GM21529 (cell line): ENCODE measurements at regions not wholly inside any gene's neighbourhood (a gene's known extent, or its start where the extent isn't known, plus 50 kb on each side); places are given as distances from the start of the nearest gene placed in this dataset.
A peak's percentile ranks its signal among the peaks of the same experiment; 100 is the strongest.

Source experiments
- ATAC-seq: cut with Tn5 transposase; IDR thresholded peaks from one replicate; pipeline ENCODE4 v1.9.1; 2021; ENCODE audit not compliant: unreplicated experiment

DNA sequence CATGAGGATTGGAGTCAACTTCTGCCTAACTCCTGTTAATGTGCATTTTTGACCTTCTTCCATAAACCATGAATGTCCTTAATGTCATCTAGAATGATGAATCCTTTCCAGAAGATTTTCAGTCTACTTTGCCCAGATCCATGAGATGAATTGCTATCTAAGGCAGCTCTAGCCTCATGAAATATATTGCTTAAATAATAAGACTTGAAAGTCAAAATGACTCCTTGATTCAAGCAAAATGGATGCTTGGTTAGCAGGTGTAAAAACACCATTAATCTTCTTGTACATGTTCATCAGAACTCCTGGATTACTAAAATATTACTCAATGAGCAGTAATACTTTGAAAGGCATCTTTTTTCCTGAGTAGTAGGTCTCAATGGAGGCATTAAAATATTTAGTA lies 238.5 kb upstream of the ZC3H12C start:
- no peak for ATAC-seq

- ATAC-seq = no peak
Measured at GRCh38 chr11:109856928-109857327, 236.3 kb upstream of the ZC3H12C start.

- ATAC-seq = no peak
Measured at GRCh38 chr11:109857637-109858036, 235.6 kb upstream of the ZC3H12C start.

DNA sequence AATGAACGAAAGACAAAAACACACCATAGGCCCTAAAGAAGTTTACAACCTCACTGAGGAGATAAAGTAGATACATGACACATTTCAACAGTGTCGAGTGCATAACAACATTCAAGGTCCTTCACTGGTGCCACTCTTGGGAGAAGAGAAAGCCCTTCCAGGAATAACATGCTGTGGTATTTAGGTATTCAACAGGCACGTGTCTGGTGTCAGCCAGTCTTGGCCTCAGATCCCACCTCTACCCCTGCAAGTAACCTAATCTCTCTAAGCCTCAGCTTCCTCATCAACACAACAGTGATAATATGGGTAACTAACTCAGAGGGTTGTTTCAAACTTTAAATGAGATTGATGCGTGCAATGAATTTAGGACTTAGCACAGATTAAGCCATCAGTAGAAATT lies 235.0 kb upstream of the ZC3H12C start:
- ATAC-seq = no peak

- no peak for ATAC-seq
Measured at GRCh38 chr11:109859045-109859724, 234.0 kb upstream of the ZC3H12C start.

DNA sequence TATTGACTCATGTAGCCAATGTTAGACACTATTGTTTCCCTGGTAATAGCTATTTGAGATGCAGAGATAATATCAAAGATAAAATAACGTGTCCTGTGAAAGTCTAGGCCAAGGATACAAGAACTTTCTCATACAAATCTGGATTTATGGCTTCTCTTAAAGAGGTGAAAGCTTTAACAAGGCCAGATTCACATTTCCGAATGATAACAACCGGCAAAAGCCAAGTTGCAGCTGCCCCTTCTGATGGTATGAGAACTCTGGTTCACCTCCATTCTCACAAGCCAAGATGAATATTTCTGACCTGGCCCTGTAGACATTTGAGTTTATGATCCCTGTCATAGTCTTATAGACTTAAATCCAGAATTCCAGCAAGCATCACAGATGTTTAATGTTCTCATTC lies 230.4 kb upstream of the ZC3H12C start:
- ATAC-seq = no peak

DNA sequence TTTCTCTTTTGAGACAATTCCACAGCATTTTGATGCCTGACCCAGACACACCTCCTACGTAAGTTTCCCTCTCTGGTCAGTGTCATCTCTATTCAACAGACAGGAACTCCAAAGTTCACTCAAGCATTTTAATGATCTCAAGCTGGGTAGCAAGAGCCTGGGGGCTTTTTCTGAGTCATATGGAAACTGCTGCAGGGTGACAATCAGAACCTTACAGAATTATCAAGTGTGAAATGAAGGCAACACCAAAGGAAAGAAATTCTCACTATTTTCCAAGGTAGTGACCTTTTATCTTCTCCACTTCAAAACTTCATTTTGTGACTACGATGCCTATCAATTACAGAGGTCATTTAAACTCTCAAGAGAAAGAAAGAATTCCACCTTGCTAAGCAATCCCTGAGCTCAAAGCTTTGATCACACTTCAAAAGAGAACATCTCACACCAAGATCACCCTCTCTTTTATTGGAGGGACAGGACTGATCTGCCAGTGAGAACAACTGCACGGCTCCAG lies 229.0 kb upstream of the ZC3H12C start:
- ATAC-seq = peak; percentile 94

DNA sequence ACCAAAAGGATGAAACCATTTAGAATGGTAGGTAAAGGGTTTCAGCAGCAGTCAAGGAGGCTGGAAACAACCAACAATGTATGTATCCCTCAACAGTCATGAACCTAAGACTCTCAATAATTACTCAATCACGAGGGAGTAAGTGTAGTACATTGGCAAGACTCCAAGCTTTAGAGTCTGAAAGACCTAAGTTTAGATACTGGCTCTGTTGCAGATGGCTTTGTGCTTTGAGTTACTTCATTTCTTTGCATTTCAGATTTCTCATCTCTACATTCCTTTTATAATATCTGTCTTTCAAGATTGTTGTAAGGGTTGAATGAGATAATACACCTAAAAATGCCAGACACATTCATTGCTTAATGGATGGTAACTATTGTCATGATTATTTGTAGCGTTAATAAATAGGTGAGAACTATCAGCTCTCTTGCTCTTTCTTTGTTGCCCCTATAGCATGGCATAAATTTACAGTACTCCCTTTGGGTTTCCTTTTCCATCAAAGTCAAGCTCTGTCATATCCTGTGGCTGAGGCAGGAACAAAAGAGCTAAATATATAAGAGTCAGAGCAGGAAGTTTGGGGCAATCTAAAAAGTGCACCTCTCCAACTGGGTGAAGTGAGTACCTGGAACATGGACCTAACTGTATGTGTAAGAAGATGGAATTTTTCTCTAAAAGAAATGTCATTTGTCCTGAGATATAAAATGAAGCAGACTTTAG lies 228.2 kb upstream of the ZC3H12C start:
- peak; percentile 39 for ATAC-seq

DNA sequence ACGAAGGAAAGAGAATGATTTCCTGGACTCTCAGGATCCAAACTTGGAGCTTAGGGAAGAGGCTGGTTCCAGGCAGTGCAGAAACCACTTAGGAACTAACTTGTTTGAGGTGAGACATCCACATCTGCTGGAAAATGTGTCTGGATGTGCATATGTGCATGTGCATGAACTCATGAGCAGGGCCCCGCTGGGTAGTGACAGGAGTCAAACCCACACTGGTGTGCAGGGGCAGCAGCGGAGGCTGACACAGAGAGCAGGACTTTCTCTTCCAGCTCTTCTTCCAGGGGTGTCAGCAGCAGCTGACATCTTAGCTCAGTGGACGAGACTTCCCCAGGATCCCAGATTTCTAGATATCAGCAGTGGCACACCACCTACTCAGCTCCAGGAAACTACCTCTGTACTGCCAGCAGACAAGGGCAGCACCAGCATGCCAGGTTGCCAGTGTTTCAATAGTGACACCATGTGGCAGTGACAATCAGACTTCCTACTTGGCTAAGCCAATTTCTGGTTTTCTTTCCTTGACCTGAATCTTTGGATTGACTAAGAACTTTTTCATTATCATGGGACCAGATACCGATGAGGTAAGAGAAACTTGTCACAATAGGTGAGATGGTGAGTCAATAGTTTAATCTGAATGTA lies 227.5 kb upstream of the ZC3H12C start:
- no peak for ATAC-seq

DNA sequence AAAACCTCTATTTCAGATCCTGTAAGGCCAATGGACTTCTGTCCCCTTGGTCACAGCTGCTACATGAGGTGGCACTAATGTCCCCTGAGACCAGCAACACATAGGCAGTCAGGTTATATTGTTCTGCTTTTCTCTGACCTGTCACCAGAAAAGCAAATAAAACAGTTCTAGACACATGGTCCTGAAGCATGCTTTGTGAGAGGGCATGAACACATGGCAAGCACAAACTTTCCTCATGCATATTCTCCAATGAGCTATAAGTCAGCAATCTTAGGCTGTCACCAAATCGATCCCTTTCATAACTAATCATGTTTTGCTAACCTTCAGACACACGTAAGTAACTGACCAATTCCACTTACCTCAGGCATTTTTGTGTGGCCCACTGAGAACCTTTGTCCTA lies 225.4 kb upstream of the ZC3H12C start:
- ATAC-seq = no peak

GRCh38 chr11:109869536-109869935 lies 223.7 kb upstream of the ZC3H12C start:
- no peak for ATAC-seq

GRCh38 chr11:109870297-109870696 lies 222.9 kb upstream of the ZC3H12C start:
- ATAC-seq = no peak

GRCh38 chr11:109877043-109877442 lies 216.1 kb upstream of the ZC3H12C start:
- no peak for ATAC-seq

DNA sequence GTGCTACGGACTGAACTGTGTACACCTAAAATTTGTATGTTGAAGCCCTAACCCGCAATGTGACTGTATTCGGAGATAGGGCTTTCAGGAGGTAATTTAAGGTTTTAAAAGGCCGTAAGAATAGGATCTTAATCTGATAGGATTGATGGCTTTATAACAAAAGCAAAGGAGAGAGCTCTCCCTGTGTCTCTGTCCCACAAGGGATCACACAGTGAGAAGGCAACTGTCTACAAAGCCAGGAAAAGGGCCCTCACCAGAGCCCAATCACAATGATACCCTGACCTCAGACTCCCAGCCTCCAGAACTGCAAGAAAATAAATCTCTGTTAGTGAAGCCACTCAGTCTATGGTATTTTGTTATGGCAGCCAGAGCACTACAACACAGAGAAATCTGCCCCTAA lies 208.7 kb upstream of the ZC3H12C start:
- no peak for ATAC-seq

- ATAC-seq = no peak
Measured at GRCh38 chr11:109885006-109885405, 208.2 kb upstream of the ZC3H12C start.

- no peak for ATAC-seq
Measured at GRCh38 chr11:109892321-109892794, 200.8 kb upstream of the ZC3H12C start.

DNA sequence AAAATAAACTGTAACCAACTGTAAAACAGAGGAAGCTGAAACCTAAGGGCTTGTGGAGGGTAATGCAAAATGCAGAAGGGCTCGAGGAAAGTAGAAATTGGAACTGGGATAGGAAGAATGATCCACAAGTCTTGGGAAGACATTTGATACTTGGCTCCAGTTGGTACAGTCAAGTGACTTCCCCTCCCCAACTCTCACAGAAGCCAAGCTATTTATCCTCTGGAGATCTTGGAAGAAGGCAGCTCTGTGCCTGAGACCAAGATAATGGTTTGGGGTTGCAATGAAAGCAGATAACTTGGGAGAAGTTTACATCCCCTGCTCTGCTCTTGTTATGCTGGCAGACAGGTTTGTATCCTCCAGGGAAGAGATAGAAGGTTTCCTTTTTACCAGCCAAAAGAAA lies 198.9 kb upstream of the ZC3H12C start:
- no peak for ATAC-seq

- ATAC-seq = no peak
Measured at GRCh38 chr11:109898592-109898991, 194.6 kb upstream of the ZC3H12C start.

- no peak for ATAC-seq
Measured at GRCh38 chr11:109902764-109903433, 190.3 kb upstream of the ZC3H12C start.

GRCh38 chr11:109911488-109911887 lies 181.7 kb upstream of the ZC3H12C start:
- no peak for ATAC-seq

DNA sequence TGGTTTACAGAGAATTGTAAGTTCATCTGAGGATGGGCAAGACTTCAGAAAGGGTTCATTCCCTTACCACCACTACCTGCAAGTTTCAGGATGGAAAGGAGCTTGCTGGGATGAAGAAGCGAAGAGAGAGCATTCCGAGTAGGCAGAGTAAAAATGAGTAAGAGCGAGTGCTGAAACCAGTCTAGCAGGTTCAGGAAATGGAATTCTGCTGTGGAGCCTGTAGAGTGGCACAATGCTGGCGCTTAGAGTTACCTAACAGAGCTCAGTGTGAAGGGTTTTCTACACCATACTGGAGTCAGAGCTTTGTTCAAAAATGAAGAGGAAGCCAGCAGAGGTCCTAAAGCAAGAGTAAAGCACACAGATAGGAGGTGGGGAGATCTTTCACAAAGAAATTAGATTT lies 179.2 kb upstream of the ZC3H12C start:
- no peak for ATAC-seq
